Liver (tissue), 7 donors: ENCODE measurements at regions not wholly inside any gene's neighbourhood (a gene's known extent, or its start where the extent isn't known, plus 50 kb on each side); places are given as distances from the start of the nearest gene placed in this dataset.

Experiments used
- DNase-seq: peaks from one replicate; pipeline ENCODE4 v3.0.0-alpha.2; 2017; ENCODE audit warnings: low spot score
- H3K27ac ChIP-seq, 2 donors: one replicate each; pipeline ENCODE4 v1.7.0; 2013; ENCODE audit warnings: inconsistent platforms in 2 of 2, low read length in 2 of 2, control low read depth in 1 of 2, low read depth in 1 of 2, mild to moderate bottlenecking in 1 of 2
- H3K27me3 ChIP-seq, 4 donors: one replicate each; pipeline versions ENCODE4 v1.6.1 to v1.7.0; 2013; ENCODE audit warnings: low read length in 3 of 4, inconsistent platforms in 1 of 4, mild to moderate bottlenecking in 1 of 4, moderate library complexity in 1 of 4; ENCODE audit not compliant: control insufficient read depth in 4 of 4, insufficient read depth in 4 of 4
- H3K36me3 ChIP-seq, 4 donors: one replicate each; pipeline versions ENCODE4 v1.6.1 to v1.7.0; 2013; ENCODE audit warnings: low read length in 3 of 4, mild to moderate bottlenecking in 3 of 4, low read depth in 1 of 4, moderate library complexity in 1 of 4; ENCODE audit not compliant: control insufficient read depth in 4 of 4, insufficient read depth in 3 of 4
- H3K4me1 ChIP-seq, 4 donors: one replicate each; pipeline versions ENCODE4 v1.6.1 to v1.7.0; 2013; ENCODE audit warnings: low read length in 3 of 4, mild to moderate bottlenecking in 3 of 4, moderate library complexity in 1 of 4; ENCODE audit not compliant: control insufficient read depth in 4 of 4, insufficient read depth in 4 of 4
- H3K4me3 ChIP-seq, 3 donors: one replicate each; pipeline versions ENCODE4 v1.6.1 to v1.7.0; 2013; ENCODE audit warnings: low read length in 3 of 3, control low read depth in 1 of 3, low read depth in 1 of 3, mild to moderate bottlenecking in 1 of 3
- H3K9ac ChIP-seq, 2 donors: one replicate each; pipeline ENCODE4 v1.7.0; 2013; ENCODE audit warnings: low read length in 2 of 2, mild to moderate bottlenecking in 2 of 2, moderate library complexity in 2 of 2, control low read depth in 1 of 2, low read depth in 1 of 2
- H3K9me3 ChIP-seq, 4 donors: one replicate each; pipeline versions ENCODE4 v1.6.1 to v1.7.0; 2013; ENCODE audit warnings: low read length in 3 of 4; ENCODE audit not compliant: control insufficient read depth in 4 of 4
- EGR1 ChIP-seq, 2 donors: IDR thresholded peaks; 2 replicates each; pipeline ENCODE4 v1.6.1; 2016 to 2018; ENCODE audit warnings: antibody characterized with exemption in 2 of 2, low read depth in 2 of 2
- FOXA1 ChIP-seq: IDR thresholded peaks from 2 replicates; pipeline ENCODE4 v1.6.1; 2016; ENCODE audit warnings: antibody characterized with exemption
- FOXA2 ChIP-seq: IDR thresholded peaks from 2 replicates; pipeline ENCODE4 v1.6.1; 2016; ENCODE audit warnings: antibody characterized with exemption
- GABPA ChIP-seq, 2 donors: IDR thresholded peaks in 1 of 2; conservative IDR thresholded peaks in 1 of 2; 2 replicates each; pipeline ENCODE4 v1.6.1; 2016; ENCODE audit warnings: antibody characterized with exemption in 2 of 2, mild to moderate bottlenecking in 1 of 2, moderate library complexity in 1 of 2
- HNF4G ChIP-seq: IDR thresholded peaks from 2 replicates; pipeline ENCODE4 v1.6.1; 2016; ENCODE audit warnings: antibody characterized with exemption
- JUND ChIP-seq, 2 donors: IDR thresholded peaks; 2 replicates each; pipeline ENCODE4 v1.6.1; 2016; ENCODE audit warnings: antibody characterized with exemption in 2 of 2
- NR2F2 ChIP-seq: IDR thresholded peaks from 2 replicates; pipeline ENCODE4 v1.6.1; 2016; ENCODE audit warnings: antibody characterized with exemption
- RAD21 ChIP-seq, 2 donors: IDR thresholded peaks; 2 replicates each; pipeline ENCODE4 v1.6.1; 2016; ENCODE audit warnings: antibody characterized with exemption in 2 of 2, mild to moderate bottlenecking in 2 of 2
- RXRA ChIP-seq, 2 donors: IDR thresholded peaks; 2 replicates each; pipeline ENCODE4 v1.6.1; 2017 to 2018; ENCODE audit warnings: antibody characterized with exemption in 2 of 2, mild to moderate bottlenecking in 1 of 2
- ZBTB33 ChIP-seq: IDR thresholded peaks from 2 replicates; pipeline ENCODE4 v1.6.1; 2016; ENCODE audit warnings: antibody characterized with exemption
- WGBS: extraction: QIAGEN DNeasy Blood & Tissue Kit; methylation state at CpG from one replicate; pipeline ENCODE4 v1.1.7; 2013; 5-methylcytosine and 5-hydroxymethylcytosine counted together
- TF ChIP-seq, protein P1 (sequence below): IDR thresholded peaks from 2 replicates; pipeline ENCODE4 v1.6.1; 2016; ENCODE audit warnings: antibody characterized with exemption, mild to moderate bottlenecking
- TF ChIP-seq, protein P2 (sequence below): IDR thresholded peaks from 2 replicates; pipeline ENCODE4 v1.6.1; 2016; ENCODE audit warnings: antibody characterized with exemption
- TF ChIP-seq, protein P3 (sequence below): IDR thresholded peaks from 2 replicates; pipeline ENCODE4 v1.6.1; 2016; ENCODE audit warnings: antibody characterized with exemption
- donor health status: healthy.
- donor health status: healthy.
- donor health status: healthy.
- donor health status: healthy.

- Histone ChIP-seq H3K4me1 (no peaks in the 10 kb centered on the region), H3K27me3 (no peaks in the 10 kb centered on the region), H3K36me3 (no peaks in the 10 kb centered on the region), H3K27ac (no peak overlapping the region), H3K4me3 (no peak overlapping the region), H3K9me3 (no peaks in the 10 kb centered on the region), H3K9ac (no peak overlapping the region)
- no peak for TF ChIP-seq FOXA2
- no peak for TF ChIP-seq FOXA1
- TF ChIP-seq, protein P1, sequence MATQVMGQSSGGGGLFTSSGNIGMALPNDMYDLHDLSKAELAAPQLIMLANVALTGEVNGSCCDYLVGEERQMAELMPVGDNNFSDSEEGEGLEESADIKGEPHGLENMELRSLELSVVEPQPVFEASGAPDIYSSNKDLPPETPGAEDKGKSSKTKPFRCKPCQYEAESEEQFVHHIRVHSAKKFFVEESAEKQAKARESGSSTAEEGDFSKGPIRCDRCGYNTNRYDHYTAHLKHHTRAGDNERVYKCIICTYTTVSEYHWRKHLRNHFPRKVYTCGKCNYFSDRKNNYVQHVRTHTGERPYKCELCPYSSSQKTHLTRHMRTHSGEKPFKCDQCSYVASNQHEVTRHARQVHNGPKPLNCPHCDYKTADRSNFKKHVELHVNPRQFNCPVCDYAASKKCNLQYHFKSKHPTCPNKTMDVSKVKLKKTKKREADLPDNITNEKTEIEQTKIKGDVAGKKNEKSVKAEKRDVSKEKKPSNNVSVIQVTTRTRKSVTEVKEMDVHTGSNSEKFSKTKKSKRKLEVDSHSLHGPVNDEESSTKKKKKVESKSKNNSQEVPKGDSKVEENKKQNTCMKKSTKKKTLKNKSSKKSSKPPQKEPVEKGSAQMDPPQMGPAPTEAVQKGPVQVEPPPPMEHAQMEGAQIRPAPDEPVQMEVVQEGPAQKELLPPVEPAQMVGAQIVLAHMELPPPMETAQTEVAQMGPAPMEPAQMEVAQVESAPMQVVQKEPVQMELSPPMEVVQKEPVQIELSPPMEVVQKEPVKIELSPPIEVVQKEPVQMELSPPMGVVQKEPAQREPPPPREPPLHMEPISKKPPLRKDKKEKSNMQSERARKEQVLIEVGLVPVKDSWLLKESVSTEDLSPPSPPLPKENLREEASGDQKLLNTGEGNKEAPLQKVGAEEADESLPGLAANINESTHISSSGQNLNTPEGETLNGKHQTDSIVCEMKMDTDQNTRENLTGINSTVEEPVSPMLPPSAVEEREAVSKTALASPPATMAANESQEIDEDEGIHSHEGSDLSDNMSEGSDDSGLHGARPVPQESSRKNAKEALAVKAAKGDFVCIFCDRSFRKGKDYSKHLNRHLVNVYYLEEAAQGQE, result no peak
- TF ChIP-seq, protein P2, sequence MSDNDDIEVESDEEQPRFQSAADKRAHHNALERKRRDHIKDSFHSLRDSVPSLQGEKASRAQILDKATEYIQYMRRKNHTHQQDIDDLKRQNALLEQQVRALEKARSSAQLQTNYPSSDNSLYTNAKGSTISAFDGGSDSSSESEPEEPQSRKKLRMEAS, result no peak
- no peak for TF ChIP-seq RAD21 (IDR thresholded peaks at IDR 0.05)
- 86% methylated on average over 2 of the region's 2 CpGs for WGBS
- DNase-seq, result no peak
These were observed 61.2 kb upstream of the PELI1 start for GRCh38 chr2:64205415-64205814.

DNA sequence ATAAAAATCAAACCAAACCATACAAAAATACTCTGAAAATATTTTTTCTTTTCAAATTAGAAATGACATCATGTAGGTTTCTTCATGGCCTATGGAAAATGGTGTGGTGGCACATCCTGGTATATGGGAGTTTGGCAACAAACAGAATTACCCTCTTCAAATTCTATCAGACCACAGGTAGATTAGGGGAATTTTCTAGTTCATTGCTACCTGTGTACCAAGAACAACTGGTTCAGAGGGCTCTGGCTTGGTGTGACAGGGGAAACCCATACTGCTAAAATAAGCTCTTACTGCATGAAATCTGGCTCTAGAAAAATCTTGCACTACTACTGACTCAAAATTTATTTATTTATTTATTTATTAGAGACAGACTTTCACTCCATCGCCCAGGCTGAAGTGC is 63.4 kb upstream of the PELI1 start:
- WGBS, result 100% methylated on average over 1 of the region's 1 CpG
- H3K9ac ChIP-seq, result no peak overlapping the region
- no peak overlapping the region for H3K27ac ChIP-seq

More for the DNA sequence above, 63.4 kb upstream of the PELI1 start:
- no peaks in the 10 kb centered on the region for H3K9me3 ChIP-seq
- H3K4me1 ChIP-seq, result no peaks in the 10 kb centered on the region
- no peak for DNase-seq
- no peaks in the 10 kb centered on the region for H3K27me3 ChIP-seq
- H3K36me3 ChIP-seq, result no peaks in the 10 kb centered on the region
- no peak overlapping the region for H3K4me3 ChIP-seq
- no peak for TF ChIP-seq HNF4G
- TF ChIP-seq ZBTB33, result no peak
- no peak for TF ChIP-seq NR2F2
- TF ChIP-seq, protein P2, result no peak
- no peak for TF ChIP-seq EGR1 (IDR thresholded peaks at IDR 0.05; ENCODE audit: low read depth in 2 of 2)
- TF ChIP-seq, protein P3, sequence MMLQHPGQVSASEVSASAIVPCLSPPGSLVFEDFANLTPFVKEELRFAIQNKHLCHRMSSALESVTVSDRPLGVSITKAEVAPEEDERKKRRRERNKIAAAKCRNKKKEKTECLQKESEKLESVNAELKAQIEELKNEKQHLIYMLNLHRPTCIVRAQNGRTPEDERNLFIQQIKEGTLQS, result no peak
- no peak for TF ChIP-seq JUND (IDR thresholded peaks at IDR 0.05)
- TF ChIP-seq RXRA (IDR thresholded peaks at IDR 0.05), result no peak
- TF ChIP-seq, protein P1, result no peak
- no peak for TF ChIP-seq GABPA (IDR thresholded peaks at IDR 0.05 in 1 of 2, conservative IDR thresholded peaks at IDR 0.05 in 1 of 2)
- no peak for TF ChIP-seq RAD21 (IDR thresholded peaks at IDR 0.05)
